ENCODE measurements at regions not wholly inside any gene's neighbourhood (a gene's known extent, or its start where the extent isn't known, plus 50 kb on each side); places are given as distances from the start of the nearest gene placed in this dataset.

DNA sequence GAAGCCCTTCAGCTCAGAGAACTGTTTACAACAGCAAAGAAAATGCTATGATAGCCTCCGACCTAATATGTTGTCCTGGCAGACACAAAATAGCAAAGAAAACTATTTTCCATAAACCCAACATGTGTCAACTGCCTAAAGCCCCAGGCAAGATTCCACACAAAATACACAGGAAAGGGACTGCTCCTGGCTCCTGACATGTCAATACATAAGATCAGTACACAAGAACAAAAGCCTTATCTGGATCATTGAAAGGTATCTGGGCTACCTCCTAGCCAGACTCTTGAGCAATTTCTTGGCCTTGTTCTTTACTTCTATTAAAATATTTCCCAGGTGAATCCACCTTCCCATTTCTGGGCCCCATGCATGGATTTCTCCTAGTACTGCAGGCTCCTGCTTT lies 242.3 kb upstream of the GRIP1 start:
- H3K36me3 ChIP-seq (ENCODE audit: control insufficient read depth, insufficient read depth, low read length) = no peaks in the 10 kb centered on the region
- ATAC-seq (no peak), DNase-seq (ENCODE audit: low read depth, low spot score) (no peak)
- ChIA-PET CTCF (no interaction called here), POLR2A (no interaction called here)
- in situ Hi-C loops (cut with HindIII; ENCODE audit: low pct_unique_long_range_greater_than_20kb, low sequenced_read_pairs) (no loop called here), intact Hi-C loops (cut with micrococcal nuclease; ENCODE audit: unreplicated experiment) (no loop called here)
- no peak overlapping the region for H3K27ac ChIP-seq (ENCODE audit: low read length)
- H3K9me3 ChIP-seq (ENCODE audit: control insufficient read depth, insufficient read depth, low read depth, low read length) = no peaks in the 10 kb centered on the region
- TF ChIP-seq REST (IDR thresholded peaks at IDR 0.05; ENCODE audit: insufficient read depth in 1 of 2, low read depth in 2 of 2, low read length in 1 of 2) (no peak), TCF7L2 (IDR thresholded peaks at IDR 0.05; ENCODE audit: low read depth, low read length) (no peak), POLR2AphosphoS5 (IDR thresholded peaks at IDR 0.05; ENCODE audit: low read depth, low read length) (no peak), SIN3A (IDR thresholded peaks at IDR 0.05; ENCODE audit: borderline replicate concordance, insufficient read depth, low read depth, low read length) (no peak)
- TF ChIP-seq, protein P1, sequence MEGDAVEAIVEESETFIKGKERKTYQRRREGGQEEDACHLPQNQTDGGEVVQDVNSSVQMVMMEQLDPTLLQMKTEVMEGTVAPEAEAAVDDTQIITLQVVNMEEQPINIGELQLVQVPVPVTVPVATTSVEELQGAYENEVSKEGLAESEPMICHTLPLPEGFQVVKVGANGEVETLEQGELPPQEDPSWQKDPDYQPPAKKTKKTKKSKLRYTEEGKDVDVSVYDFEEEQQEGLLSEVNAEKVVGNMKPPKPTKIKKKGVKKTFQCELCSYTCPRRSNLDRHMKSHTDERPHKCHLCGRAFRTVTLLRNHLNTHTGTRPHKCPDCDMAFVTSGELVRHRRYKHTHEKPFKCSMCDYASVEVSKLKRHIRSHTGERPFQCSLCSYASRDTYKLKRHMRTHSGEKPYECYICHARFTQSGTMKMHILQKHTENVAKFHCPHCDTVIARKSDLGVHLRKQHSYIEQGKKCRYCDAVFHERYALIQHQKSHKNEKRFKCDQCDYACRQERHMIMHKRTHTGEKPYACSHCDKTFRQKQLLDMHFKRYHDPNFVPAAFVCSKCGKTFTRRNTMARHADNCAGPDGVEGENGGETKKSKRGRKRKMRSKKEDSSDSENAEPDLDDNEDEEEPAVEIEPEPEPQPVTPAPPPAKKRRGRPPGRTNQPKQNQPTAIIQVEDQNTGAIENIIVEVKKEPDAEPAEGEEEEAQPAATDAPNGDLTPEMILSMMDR (IDR thresholded peaks at IDR 0.05) = no peak
- no TSS peak for BruUV-seq (replicated peaks)
- no peak overlapping the region for H3K4me3 ChIP-seq (ENCODE audit: low read depth in 2 of 2, low read length in 2 of 2)
- no peaks in the 10 kb centered on the region for H3K27me3 ChIP-seq (ENCODE audit: control insufficient read depth, insufficient read depth, low read length)
- no peaks in the 10 kb centered on the region for H3K4me1 ChIP-seq (ENCODE audit: control insufficient read depth, insufficient read depth, low read length)

GRCh38 chr12:66925083-66925482 lies 246.2 kb upstream of the GRIP1 start:
- intact Hi-C loops (cut with micrococcal nuclease; ENCODE audit: unreplicated experiment) (no loop called here), in situ Hi-C loops (cut with HindIII; ENCODE audit: low pct_unique_long_range_greater_than_20kb, low sequenced_read_pairs) (no loop called here)
- ChIA-PET CTCF (no interaction called here), POLR2A (no interaction called here)
- BruUV-seq (replicated peaks) = no TSS peak
- no peak overlapping the region for H3K27ac ChIP-seq (ENCODE audit: low read length)
- H3K4me1 ChIP-seq (ENCODE audit: control insufficient read depth, insufficient read depth, low read length) = no peaks in the 10 kb centered on the region
- no peak overlapping the region for H3K4me3 ChIP-seq (ENCODE audit: low read depth in 2 of 2, low read length in 2 of 2)
- DNase-seq (ENCODE audit: low read depth, low spot score) = no peak
- no peaks in the 10 kb centered on the region for H3K9me3 ChIP-seq (ENCODE audit: control insufficient read depth, insufficient read depth, low read depth, low read length)
- ATAC-seq = no peak
- H3K27me3 ChIP-seq (ENCODE audit: control insufficient read depth, insufficient read depth, low read length) = no peaks in the 10 kb centered on the region
- no peak for TF ChIP-seq REST (IDR thresholded peaks at IDR 0.05; ENCODE audit: insufficient read depth in 1 of 2, low read depth in 2 of 2, low read length in 1 of 2)
- TF ChIP-seq SIN3A (IDR thresholded peaks at IDR 0.05; ENCODE audit: borderline replicate concordance, insufficient read depth, low read depth, low read length) = no peak
- TF ChIP-seq, protein P1 (IDR thresholded peaks at IDR 0.05) = no peak
- no peak for TF ChIP-seq POLR2AphosphoS5 (IDR thresholded peaks at IDR 0.05; ENCODE audit: low read depth, low read length)
- no peak for TF ChIP-seq TCF7L2 (IDR thresholded peaks at IDR 0.05; ENCODE audit: low read depth, low read length)
- H3K36me3 ChIP-seq (ENCODE audit: control insufficient read depth, insufficient read depth, low read length) = no peaks in the 10 kb centered on the region

Measured in Panc1 (cell line).